ENCODE measurements at regions not wholly inside any gene's neighbourhood (a gene's known extent, or its start where the extent isn't known, plus 50 kb on each side); places are given as distances from the start of the nearest gene placed in this dataset.

GRCh38 chr10:4217187-4217586 is 432.2 kb upstream of the KLF6 start:
- no peaks in the 10 kb centered on the region for H4K20me1 ChIP-seq (ENCODE audit: insufficient read depth)
- TF ChIP-seq EZH2 (IDR thresholded peaks at IDR 0.05; ENCODE audit: insufficient read depth, poor library complexity, severe bottlenecking) (no peak), EZH2phosphoT487 (IDR thresholded peaks at IDR 0.05; ENCODE audit: insufficient read depth, low read depth) (no peak)
- no peak overlapping the region for H3K27ac ChIP-seq
- no peaks in the 10 kb centered on the region for H3K27me3 ChIP-seq (replicated peaks; ENCODE audit: insufficient read depth)
- 98% methylated on average over 5 of the region's 5 CpGs for WGBS, 2 experiments (ENCODE audit: low coverage in 1 of 2, low lambda C conversion rate in 2 of 2, missing lambda C conversion rate in 2 of 2)
- no peaks in the 10 kb centered on the region for H3K36me3 ChIP-seq (ENCODE audit: low read depth)
- no peak overlapping the region for H3K4me2 ChIP-seq (ENCODE audit: unreplicated experiment)
- H3K9me3 ChIP-seq (ENCODE audit: low read depth) = no peaks in the 10 kb centered on the region
- no peaks in the 10 kb centered on the region for H3K9me2 ChIP-seq (ENCODE audit: insufficient read depth)
- H3K79me2 ChIP-seq (ENCODE audit: insufficient read depth) = no peaks in the 10 kb centered on the region
- peaks cover 16% of the 10 kb centered on the region for H3K4me1 ChIP-seq (ENCODE audit: insufficient read depth)
- H3F3A ChIP-seq (ENCODE audit: insufficient read depth) = 0 out of 2 replicates have a peak, but pooled peaks cover 8% of the 10 kb centered on the region
- no peak overlapping the region for H2AFZ ChIP-seq
- H3K4me3 ChIP-seq = no peak overlapping the region
- no peak overlapping the region for H3K9ac ChIP-seq
- no peak for DNase-seq
- in situ Hi-C loops (cut with MboI) = no loop called here

GRCh38 chr10:4216726-4217125 is 431.7 kb upstream of the KLF6 start:
- H3F3A ChIP-seq (ENCODE audit: insufficient read depth) = 0 out of 2 replicates have a peak, but pooled peaks cover 8% of the 10 kb centered on the region
- H3K4me1 ChIP-seq (ENCODE audit: insufficient read depth) = peaks cover 16% of the 10 kb centered on the region
- H3K4me3 ChIP-seq = no peak overlapping the region
- H3K4me2 ChIP-seq (ENCODE audit: unreplicated experiment) = no peak overlapping the region
- H3K27me3 ChIP-seq (replicated peaks; ENCODE audit: insufficient read depth) = no peaks in the 10 kb centered on the region
- H3K27ac ChIP-seq = no peak overlapping the region
- no peaks in the 10 kb centered on the region for H3K9me2 ChIP-seq (ENCODE audit: insufficient read depth)
- H3K9me3 ChIP-seq (ENCODE audit: low read depth) = no peaks in the 10 kb centered on the region
- no peak overlapping the region for H3K9ac ChIP-seq
- in situ Hi-C loops (cut with MboI) = no loop called here
- H2AFZ ChIP-seq = no peak overlapping the region
- 66 to 70% methylated on average over 3 of the region's 3 CpGs for WGBS, 2 experiments (ENCODE audit: low coverage in 1 of 2, low lambda C conversion rate in 2 of 2, missing lambda C conversion rate in 2 of 2)
- no peak for DNase-seq
- no peaks in the 10 kb centered on the region for H4K20me1 ChIP-seq (ENCODE audit: insufficient read depth)
- no peaks in the 10 kb centered on the region for H3K79me2 ChIP-seq (ENCODE audit: insufficient read depth)
- TF ChIP-seq EZH2 (IDR thresholded peaks at IDR 0.05; ENCODE audit: insufficient read depth, poor library complexity, severe bottlenecking) (no peak), EZH2phosphoT487 (IDR thresholded peaks at IDR 0.05; ENCODE audit: insufficient read depth, low read depth) (no peak)
- H3K36me3 ChIP-seq (ENCODE audit: low read depth) = no peaks in the 10 kb centered on the region

GRCh38 chr10:4215963-4216575 is 431.1 kb upstream of the KLF6 start:
- no peak for TF ChIP-seq EZH2phosphoT487 (IDR thresholded peaks at IDR 0.05; ENCODE audit: insufficient read depth, low read depth)
- TF ChIP-seq EZH2 (IDR thresholded peaks at IDR 0.05; ENCODE audit: insufficient read depth, poor library complexity, severe bottlenecking) = no peak
- H3F3A ChIP-seq (ENCODE audit: insufficient read depth) = 0 out of 2 replicates have a peak, but pooled peaks cover 8% of the 10 kb centered on the region
- no peak overlapping the region for H3K4me2 ChIP-seq (ENCODE audit: unreplicated experiment)
- H3K27ac ChIP-seq = no peak overlapping the region
- H2AFZ ChIP-seq = no peak overlapping the region
- in situ Hi-C loops (cut with MboI) = no loop called here
- H3K9me3 ChIP-seq (ENCODE audit: low read depth) = no peaks in the 10 kb centered on the region
- H3K9ac ChIP-seq = no peak overlapping the region
- no peaks in the 10 kb centered on the region for H4K20me1 ChIP-seq (ENCODE audit: insufficient read depth)
- no peak for DNase-seq
- no peak overlapping the region for H3K4me3 ChIP-seq
- H3K79me2 ChIP-seq (ENCODE audit: insufficient read depth) = no peaks in the 10 kb centered on the region
- peaks cover 16% of the 10 kb centered on the region for H3K4me1 ChIP-seq (ENCODE audit: insufficient read depth)
- no peaks in the 10 kb centered on the region for H3K9me2 ChIP-seq (ENCODE audit: insufficient read depth)
- WGBS, 2 experiments (ENCODE audit: low coverage in 1 of 2, low lambda C conversion rate in 2 of 2, missing lambda C conversion rate in 2 of 2) = 82 to 86% methylated on average over 4 of the region's 4 CpGs
- H3K27me3 ChIP-seq (replicated peaks; ENCODE audit: insufficient read depth) = no peaks in the 10 kb centered on the region
- no peaks in the 10 kb centered on the region for H3K36me3 ChIP-seq (ENCODE audit: low read depth)

GRCh38 chr10:4215485-4215884 is 430.5 kb upstream of the KLF6 start:
- no peak overlapping the region for H3K9ac ChIP-seq
- peaks cover 16% of the 10 kb centered on the region for H3K4me1 ChIP-seq (ENCODE audit: insufficient read depth)
- H3K27me3 ChIP-seq (replicated peaks; ENCODE audit: insufficient read depth) = no peaks in the 10 kb centered on the region
- no peak overlapping the region for H3K27ac ChIP-seq
- 0 out of 2 replicates have a peak, but pooled peaks cover 8% of the 10 kb centered on the region for H3F3A ChIP-seq (ENCODE audit: insufficient read depth)
- H3K9me3 ChIP-seq (ENCODE audit: low read depth) = no peaks in the 10 kb centered on the region
- in situ Hi-C loops (cut with MboI) = no loop called here
- H3K79me2 ChIP-seq (ENCODE audit: insufficient read depth) = no peaks in the 10 kb centered on the region
- no peak overlapping the region for H2AFZ ChIP-seq
- H4K20me1 ChIP-seq (ENCODE audit: insufficient read depth) = no peaks in the 10 kb centered on the region
- no peaks in the 10 kb centered on the region for H3K36me3 ChIP-seq (ENCODE audit: low read depth)
- no peak overlapping the region for H3K4me2 ChIP-seq (ENCODE audit: unreplicated experiment)
- no peaks in the 10 kb centered on the region for H3K9me2 ChIP-seq (ENCODE audit: insufficient read depth)
- TF ChIP-seq EZH2 (IDR thresholded peaks at IDR 0.05; ENCODE audit: insufficient read depth, poor library complexity, severe bottlenecking) = no peak
- no peak for TF ChIP-seq EZH2phosphoT487 (IDR thresholded peaks at IDR 0.05; ENCODE audit: insufficient read depth, low read depth)
- WGBS, 2 experiments (ENCODE audit: low coverage in 1 of 2, low lambda C conversion rate in 2 of 2, missing lambda C conversion rate in 2 of 2) = 19 to 21% methylated on average over 4 of the region's 4 CpGs
- no peak overlapping the region for H3K4me3 ChIP-seq
- peak; percentile 33 for DNase-seq
